MM.1S (cell line): ENCODE measurements at regions not wholly inside any gene's neighbourhood (a gene's known extent, or its start where the extent isn't known, plus 50 kb on each side); places are given as distances from the start of the nearest gene placed in this dataset.

Experiments
- CTCF ChIP-seq: fragments of 300-600 bp; sonication (generic); IDR thresholded peaks from 2 replicates; pipeline ENCODE4 v1.5.1; 2016; ENCODE audit warnings: antibody characterized with exemption, low read length, mixed read lengths
- EZH2 ChIP-seq: fragments of 300-600 bp; sonication (generic); optimal IDR thresholded peaks from 2 replicates; pipeline ENCODE3; 2017; ENCODE audit warnings: low read depth, mild to moderate bottlenecking, antibody characterized with exemption, low read length, mixed read lengths
- EZH2phosphoT487 ChIP-seq: fragments of 300-600 bp; sonication (generic); IDR thresholded peaks from 2 replicates; pipeline ENCODE4 v1.6.1; 2018; ENCODE audit warnings: antibody characterized with exemption, low read length

GRCh38 chrX:39331082-39331704, 529.9 kb downstream of the MID1IP1 start:
- no peak for TF ChIP-seq CTCF
- no peak for TF ChIP-seq EZH2
- no peak for TF ChIP-seq EZH2phosphoT487
